Stimulated activated CD8-positive, alpha-beta memory T cell treated with anti-CD3 and anti-CD28 coated beads, Interleukin-7, amount 100 ng/mL, for 4 hours (primary cell): ENCODE measurements at regions not wholly inside any gene's neighbourhood (a gene's known extent, or its start where the extent isn't known, plus 50 kb on each side); places are given as distances from the start of the nearest gene placed in this dataset.
"Not testable (repeated sequence)": the region's sequence is repeated elsewhere in the genome, so short reads cannot be mapped to it uniquely, and the experiment has no call there.

Experiments used
- DNase-seq, 2 donors: peaks; one replicate each; pipeline ENCODE4 v3.0.0-alpha.2; 2020; ENCODE audit warnings: low read depth in 2 of 2

DNA sequence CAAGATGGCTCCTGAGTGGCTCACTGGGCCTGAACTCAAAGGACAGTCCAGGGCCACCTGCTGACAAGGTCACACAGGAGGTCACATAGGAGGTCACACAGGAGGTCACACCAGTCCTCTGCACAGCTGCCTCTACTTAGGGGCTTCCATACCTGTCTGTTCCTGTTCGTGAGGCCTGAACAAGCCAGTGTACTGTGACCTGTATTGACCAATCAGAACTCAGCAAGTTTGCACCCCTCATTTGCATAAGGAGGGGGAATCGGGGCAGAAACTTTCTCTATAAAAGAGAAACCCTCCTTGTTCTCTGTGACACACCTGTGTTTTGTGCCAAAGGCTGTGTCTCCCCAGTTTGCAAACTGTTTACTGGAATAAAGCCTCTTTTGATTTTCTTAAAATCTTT, 478.9 kb downstream of the EIPR1 start:
- DNase-seq, result no peak

DNA sequence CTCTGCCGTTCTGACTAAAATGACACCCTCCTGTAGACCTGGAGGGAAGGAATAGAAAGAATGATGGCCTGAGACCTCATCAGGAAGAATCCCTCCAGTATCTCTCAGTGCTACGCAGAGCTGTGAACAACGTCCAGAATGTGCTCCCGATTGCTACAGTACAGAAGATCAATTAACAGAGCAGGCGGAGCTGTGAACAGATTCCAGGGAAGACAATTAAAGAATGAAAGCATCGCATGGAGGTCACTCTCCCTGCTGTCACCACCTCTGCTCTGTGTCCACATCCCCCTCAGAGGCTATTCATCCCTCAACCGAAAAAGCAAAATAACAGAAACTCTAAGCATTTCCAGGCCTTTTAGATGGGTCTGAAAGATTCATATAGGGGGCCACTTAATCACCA, 481.0 kb downstream of the EIPR1 start:
- DNase-seq, result no peak

DNA sequence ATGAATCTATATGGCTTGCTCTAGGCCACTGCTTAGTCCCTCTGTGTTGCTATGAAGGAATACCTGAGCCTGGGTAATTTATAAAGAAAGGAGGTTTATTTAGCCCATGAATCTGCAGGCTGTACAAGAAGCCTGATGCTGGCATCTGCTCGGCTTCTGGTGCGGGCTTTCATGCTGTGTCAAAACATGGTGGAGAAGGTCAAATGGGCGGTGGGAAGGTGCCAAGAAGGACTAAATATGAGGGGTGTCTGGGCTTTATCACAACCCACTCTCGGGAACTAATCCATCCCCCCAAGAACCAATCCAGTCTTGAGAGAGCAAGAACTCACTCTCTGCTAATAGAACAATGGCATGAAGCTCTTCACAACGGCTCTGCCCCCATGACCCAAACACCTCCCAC, 481.6 kb downstream of the EIPR1 start:
- DNase-seq, result no peak

DNA sequence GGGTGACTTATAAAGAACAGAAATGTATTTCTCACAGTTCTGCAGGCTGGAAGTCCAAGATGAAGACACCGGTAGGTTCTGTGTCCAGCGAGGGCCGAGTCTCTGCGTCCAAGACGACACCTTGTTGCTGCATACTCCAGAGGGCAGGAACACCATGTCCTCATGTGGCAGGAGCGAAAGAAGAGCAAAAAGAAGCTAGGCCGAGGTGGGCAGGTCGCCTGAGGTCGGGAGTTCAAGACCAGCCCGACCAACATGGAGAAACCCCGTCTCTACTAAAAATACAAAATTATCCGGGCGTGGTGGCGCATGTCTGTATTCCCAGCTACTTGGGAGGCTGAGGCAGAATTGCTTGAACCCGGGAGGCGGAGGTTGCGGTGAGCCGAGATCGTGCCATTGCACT, 483.6 kb downstream of the EIPR1 start:
- not testable (repeated sequence) for DNase-seq

DNA sequence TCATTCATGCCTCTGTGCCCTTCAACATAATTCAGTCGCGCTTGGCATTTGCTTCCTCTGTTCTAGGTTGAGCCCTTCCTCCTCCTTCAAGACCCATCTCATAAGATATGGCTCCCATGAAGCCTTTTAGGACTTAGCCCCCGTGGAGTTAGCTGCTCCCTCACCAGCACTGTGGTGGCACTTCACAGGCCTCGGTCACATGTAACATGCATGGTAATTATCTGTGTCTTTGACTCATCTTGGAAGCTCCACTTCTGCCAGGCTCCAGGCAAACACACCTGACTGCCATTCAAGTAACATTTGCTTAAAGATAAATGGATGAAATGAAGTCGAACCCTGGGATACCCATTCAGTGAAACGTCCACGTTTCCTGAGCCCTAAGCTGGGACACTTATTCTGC, 484.7 kb downstream of the EIPR1 start:
- DNase-seq, result no peak

DNA sequence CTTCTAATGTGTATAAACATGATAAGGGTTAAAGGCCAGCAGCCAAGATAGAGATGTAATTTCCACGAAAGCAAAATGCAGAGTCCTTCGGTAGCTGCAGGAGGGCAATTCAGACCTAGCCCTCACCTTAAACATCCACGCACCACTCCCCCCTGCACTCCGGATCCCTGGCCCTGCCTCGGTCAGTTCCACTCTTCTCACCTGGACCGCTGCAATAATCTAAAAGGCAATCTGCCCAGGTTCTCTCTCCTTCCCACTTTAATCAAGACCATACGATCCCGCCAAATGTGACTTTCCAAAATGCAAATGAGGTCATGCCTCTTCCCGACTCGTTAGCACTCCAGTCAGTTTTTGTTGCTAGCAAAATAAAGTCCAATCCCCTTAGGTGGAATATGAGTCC, 485.2 kb downstream of the EIPR1 start:
- no peak for DNase-seq

DNA sequence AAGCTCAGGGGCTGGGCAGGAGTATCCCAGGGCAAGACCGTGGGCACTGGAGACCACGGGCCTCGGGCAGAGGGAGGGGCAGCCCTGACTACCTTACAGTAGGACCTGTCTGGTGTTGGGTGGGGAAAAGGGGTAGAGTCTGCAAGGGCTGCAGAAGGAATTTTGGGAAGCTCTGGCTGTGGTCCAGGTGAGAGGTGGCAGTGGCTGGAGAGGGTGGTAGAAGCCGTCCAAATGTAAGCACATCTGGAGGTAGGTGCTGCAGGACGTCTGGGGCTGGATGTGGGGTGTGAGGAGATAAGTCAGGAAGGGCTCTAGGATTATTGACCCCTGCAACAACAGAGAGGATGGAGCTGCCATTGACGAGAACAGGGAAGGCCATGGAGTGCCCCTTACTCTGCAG, 486.7 kb downstream of the EIPR1 start:
- DNase-seq, result no peak

DNA sequence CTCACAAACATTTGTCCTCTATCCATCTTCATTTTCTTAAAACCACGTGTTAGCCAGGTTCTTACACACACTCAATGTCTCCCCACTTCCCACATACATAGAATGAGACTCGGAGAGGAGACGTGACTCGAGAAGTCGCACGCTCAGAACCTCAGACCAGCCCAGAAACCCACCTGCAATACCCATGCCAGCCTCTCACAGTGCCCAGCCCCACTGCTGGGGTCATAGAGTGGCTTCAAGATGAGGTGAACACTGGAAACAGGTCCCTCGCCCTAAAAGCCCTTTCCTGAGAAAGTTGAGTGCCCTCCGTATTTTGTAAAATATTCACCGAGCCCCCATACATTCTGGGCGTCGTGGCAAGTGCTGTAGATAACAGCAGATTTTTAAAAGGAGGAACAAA, 487.4 kb downstream of the EIPR1 start:
- no peak for DNase-seq

DNA sequence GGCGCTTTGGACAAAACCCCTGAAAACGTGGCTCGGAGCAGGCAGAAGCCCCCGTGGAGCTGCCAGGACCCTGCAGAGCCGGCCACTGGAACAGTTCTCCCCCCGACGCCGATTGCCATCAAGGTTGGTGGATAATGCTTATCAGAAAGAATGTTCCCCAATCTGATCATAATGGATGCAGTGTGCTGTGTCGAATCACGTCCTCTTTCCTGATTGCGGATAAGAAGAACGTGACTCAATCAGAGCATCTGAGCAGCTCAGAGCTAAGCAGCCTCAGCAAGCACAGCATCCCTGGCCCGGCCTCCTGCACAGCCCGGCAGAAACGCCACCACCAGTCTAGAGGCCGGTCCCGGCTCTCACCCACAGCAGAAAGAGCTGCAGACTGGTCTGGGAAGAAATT, 488.0 kb downstream of the EIPR1 start:
- DNase-seq, result no peak

DNA sequence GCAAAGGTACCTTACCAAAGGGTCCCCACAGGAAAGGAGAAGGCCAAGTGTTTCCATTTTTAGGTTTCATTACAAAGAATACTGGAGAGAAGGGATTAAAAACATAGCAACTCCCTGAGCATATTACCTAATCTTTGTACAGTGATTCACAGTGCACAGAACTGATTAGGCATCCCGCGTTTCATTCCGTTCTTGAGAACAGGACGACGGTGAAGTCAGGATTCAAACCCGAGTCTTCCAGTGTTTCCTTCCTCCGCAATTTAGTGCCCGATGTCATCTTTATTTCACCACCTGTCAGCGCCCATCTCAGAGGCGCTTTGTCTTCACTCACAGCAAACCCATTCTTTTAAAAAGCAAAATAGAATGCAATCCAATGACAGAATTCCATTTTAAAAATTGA, 488.5 kb downstream of the EIPR1 start:
- DNase-seq, result no peak

DNA sequence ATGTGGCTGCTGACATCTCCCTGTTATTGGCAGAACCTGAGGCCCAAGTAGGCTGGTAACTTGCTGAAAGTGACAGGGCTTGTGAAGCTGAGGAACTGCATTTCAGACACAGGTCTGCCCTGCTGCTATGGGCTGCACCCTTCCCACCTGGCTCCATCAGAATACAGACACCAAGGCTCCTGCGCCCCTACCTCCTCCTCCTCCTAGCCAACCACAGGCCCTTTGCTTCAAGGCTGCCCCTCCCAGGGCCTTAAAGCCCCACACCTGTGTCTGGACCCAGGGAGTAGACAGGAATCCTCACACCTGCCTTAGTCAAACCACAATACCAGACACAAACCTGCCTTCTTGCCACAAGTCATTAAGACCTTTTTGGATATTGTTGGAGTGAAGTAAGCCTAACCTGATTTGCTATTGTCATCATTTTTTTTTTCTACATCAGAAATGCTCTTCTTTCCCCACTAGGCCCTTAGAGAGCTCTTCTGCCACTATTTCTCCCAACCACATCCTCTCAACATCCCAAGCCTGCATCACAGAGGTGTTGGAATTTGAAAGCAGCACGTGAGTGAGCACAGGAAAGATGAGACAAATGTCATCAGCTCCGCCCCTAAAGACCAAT, 489.7 kb downstream of the EIPR1 start:
- DNase-seq, result no peak

DNA sequence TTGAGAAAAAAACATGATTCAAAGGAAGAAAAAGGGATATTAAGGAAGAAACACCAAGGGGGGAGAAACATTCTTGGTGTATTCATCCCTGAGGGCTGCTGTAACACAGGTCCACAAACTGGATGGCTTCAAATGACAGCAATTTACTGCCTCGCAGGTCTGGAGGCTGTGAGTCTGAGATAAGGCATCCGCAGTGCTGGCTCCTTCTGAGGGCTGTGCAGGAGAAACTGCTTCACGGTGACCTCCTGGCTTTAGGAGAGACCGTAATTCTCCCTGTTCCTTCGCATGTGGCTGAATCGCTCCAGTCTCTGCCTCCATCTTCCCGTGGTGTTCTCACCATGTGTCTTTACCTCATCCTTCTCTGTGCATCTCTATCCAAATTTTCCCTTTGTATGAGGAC, 490.7 kb downstream of the EIPR1 start:
- no peak for DNase-seq

DNA sequence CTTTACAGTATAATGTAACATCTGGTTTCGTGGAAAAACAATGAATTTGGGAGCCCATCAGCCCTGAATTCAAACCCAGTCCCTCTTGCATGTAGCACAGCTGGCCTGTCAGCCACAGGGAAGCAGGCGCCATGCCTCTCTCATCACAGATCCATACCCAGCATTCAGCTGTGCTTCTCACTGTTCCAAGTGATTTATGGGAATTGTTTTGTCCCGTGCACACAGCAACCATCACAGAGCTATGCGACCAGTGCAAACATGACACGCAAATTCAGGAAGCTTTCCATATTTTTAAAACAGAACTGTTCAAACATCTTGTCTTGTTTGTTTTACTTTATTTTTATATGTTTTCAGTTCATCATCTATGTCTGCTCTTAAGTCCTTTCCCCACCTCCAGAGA, 496.1 kb downstream of the EIPR1 start:
- no peak for DNase-seq

DNA sequence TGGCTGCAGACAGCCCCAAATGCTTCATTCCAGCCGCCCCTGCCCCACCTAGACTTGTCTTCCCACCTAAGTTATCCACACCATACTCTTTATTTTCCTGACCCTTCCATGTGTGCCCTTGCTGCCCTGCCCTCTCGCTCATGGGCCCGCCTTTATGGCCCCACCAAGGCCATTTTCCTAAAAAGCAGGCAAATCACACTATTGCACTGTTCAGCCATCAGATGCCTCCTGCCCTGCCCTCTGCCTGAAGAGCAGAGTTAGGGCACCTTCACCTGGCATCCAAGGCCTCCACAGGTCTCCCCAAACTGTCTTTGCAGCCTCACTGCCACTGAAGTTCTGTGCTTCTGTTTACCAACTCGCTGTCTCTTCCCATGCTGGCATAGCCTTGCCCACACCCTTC, 496.7 kb downstream of the EIPR1 start:
- no peak for DNase-seq

DNA sequence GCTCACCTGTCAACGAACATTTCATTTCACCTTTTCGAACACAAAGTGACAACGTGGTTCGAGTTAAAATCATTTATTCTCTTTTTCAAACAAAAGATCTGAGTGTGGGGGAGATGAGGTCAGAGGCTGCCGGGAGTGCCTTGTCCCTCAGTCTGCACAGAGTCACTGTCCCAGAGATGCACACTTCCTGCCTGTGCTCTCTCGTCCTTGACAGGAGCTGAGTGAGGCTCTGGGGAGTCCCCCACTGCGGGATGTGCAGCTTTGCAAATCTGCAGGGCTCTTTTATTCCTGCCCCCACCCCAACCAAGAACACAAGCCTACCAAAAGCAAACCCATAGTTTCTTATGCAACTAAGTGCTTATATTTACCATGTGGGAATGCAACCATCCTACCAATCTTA, 497.8 kb downstream of the EIPR1 start:
- no peak for DNase-seq

DNA sequence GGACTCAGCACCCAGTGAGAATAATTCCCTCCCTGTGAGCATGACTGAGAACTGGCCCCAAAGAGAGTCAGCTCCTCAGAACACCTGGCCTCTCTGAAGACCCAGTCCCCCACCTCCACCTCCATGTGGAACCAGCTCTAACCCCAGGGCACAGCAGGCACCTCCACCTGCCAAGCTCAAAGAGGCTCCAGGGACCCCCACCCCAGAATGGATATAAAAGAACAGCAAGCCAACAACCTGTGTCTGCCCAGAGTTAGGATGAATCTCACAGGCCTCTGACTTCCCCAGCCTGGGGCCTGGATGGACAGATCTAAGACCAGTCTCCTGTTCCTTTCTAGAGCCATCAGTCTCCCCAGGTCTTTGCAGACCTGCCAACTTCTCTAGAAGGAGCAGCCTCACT, 498.5 kb downstream of the EIPR1 start:
- no peak for DNase-seq

DNA sequence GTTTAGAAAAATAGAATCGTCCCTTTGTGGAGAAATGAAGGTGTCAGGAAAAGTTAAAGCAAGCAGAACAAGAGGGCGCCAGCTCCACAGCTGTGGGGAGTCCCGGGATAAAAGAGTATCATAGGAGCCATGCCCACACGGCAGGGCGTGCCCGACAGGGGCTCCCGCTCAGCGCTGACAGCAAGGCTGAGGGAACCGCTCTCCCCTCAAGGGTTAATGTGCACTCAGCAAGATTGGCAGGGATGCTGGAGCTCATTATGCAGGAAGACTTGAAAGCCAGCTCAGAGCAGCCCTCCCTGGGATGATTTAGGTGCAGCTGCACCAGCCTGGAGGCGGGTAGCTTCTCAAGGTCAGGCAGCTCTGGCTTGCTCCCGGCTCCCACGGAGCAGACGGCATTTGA, 500.2 kb downstream of the EIPR1 start:
- no peak for DNase-seq

DNA sequence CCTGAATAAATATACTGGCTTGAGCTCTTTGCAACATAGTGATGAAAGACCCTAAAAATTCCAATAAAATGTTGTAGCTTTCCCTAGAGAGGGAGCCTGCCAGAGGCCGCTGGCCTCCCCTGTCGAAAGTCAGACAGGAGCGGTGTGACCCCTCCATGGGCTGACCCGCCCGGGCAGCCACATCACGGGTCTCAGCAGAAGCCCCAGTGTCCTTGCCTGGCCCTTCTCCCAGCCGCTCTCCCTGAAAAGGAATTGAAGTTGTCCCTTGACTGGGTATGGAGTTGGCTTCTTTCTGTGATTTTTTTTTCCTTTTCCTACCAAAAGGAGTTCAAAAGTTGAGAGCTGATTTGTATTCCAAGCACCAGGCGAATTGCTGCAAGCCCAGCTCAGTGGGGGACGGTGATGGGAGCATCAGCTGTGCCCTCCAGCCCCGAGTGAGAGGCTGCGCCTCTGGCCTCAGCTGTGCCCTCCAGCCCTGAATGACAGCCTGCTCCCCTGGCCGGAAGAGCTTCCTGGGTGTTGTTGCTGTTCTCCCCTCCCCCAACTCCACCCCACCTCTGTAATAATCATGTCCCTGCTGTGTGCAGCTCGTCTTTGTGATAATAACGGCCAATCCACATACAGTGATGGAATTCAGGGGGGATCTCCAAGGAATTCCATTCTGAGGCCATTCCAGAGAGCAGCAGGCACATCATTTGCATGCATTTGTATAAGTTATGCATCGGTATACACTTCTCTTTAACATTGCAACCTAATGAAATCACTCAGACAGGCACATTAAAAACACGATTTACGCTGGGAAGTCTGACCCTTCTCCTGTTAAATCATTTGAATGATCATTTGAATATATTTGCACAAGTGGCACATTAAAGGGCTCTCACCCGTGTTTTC, 501.0 kb downstream of the EIPR1 start:
- DNase-seq, result no peak

DNA sequence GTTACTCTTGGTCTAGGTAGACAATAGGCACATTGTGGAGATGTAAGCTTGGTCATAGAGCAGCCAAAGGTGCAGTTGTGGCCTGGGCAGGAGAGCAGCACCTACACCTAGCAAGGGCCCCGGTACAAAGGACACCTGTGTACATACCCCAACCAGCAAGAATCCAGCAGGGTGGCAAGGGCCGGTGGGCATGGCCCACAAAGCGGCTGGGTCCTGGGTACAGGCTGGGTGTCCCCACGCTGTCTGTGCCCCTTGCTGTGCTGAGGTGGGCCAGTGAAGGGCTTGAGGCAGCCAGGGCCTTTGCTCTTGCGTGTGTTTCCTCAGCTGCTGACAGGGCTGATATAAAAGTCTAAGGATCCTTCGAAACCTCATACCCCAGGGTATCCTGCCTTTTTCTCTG, 501.8 kb downstream of the EIPR1 start:
- DNase-seq, result no peak

DNA sequence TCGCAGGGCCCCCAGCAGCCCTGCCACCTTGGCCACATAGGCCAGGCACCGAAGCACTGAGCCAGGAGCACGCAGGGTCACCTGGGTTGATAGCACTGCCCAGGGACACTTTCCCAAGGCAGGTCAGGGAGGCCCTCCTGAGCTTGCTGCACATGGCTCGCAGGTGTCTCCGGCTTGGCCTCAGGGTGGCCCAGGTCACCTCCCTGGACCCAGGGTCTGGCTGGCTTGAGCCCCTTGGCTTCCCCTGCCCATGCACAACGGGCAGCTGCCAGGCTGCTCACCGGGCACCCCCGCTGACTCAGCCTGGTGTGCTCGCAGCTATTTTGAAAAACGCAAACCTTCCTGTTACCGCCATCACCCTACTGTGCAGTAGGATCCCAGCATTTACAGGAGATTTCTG, 502.3 kb downstream of the EIPR1 start:
- no peak for DNase-seq

DNA sequence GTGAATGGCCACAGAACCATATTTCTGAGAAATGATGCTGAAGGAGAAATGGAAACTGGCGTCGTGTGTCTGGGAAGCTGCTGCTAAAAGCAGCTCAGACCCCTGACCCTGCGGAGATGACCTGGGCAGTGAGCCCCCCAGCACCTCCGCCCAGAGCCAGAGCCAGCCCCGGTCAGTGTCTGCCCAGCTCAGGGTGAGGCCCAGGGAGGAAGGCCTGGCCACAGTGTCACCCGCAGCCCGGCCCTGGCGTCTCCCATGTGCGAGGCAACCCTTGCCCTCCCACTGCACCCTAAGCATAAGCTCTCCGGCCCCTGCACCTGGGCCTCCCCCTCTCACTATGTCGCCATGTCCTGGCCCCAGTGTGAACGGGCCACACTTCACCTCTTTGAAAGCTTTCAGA, 502.8 kb downstream of the EIPR1 start:
- DNase-seq, result no peak

DNA sequence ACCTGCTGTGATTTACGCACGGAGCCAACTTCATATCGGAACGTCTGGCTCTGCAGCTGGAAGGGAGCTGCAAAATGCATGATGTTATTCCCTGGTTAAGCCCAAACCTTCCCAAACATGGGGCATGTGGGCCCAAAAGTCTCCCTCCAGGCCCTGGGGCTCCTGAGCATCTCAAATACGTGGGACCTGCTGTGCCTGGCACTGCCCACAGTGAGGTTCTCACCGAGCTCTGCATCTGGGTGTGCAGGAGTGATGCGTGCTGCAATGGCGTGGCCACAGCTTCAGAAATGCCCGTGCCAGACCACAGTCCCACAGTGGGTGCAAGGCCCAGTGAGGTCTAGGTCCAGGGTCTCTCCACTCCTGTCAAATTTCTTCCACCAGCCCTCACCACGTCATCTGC, 503.3 kb downstream of the EIPR1 start:
- no peak for DNase-seq

DNA sequence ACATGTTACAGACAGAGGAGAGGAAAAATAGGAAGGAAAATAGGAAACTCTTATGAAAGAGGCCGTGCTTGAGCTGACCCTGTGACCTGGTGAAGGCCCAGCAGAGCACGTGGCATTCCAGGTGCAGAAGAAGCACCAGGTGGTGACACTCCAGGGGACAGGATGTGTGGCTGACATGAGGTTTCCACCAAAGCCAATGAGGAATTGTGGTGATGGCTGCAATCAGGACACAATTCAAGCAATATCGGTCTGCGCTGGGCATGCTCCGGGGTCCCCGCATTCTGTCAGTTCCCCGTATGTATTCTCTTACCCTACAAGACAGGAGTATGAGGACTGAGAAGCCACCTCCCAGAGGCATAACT, 504.2 kb downstream of the EIPR1 start:
- DNase-seq, result no peak
